ENCODE measurements at regions not wholly inside any gene's neighbourhood (a gene's known extent, or its start where the extent isn't known, plus 50 kb on each side); places are given as distances from the start of the nearest gene placed in this dataset.

DNA sequence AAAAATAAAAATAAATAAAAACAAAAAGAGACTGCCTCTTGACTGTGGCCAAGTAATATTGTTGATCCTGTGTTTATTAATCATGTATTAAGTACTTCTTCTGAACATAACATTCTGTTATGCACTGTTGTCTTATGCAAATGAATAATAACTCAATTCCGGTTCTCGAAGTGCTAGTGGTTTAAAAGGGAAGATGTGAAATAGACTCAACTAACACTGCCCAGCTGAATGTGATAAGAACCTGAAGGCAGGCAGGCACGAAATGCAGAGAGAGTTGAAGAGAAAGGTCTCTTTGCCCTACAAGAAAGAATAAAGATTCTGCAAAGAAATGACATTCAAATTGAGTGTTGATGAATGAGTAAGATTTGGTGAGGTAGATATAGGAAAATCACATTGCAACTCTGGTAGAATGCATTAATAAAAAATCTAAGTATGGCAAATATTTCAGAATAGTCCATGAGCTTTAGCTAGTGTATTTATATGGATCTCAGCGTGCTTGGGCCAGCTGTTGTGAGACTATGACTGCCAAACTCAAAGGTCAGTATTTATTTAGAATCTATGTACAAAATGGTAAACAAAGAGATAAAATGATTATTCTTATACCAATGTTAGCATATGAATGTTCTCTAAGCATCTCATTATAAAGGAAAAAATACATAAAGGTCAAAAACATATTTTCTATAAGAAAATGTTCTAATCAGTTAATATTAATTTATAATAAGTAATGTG, 352.3 kb upstream of the CDH7 start:
- no peak for DNase-seq
- Histone ChIP-seq H3K27ac (ENCODE audit: insufficient read depth, low read length, poor library complexity, severe bottlenecking) (no peak overlapping the region), H3K9me3 (ENCODE audit: control insufficient read depth, low read length) (no peaks in the 10 kb centered on the region), H3K4me1 (ENCODE audit: control insufficient read depth, insufficient read depth, low read length, poor library complexity, severe bottlenecking) (no peaks in the 10 kb centered on the region), H3K36me3 (ENCODE audit: control insufficient read depth, insufficient read depth, low read length) (no peaks in the 10 kb centered on the region), H3K27me3 (replicated peaks; ENCODE audit: control insufficient read depth, insufficient read depth, low read length, poor library complexity, severe bottlenecking) (no peaks in the 10 kb centered on the region), H3K4me3 (ENCODE audit: insufficient read depth, low read depth, low read length, poor library complexity, severe bottlenecking) (no peak overlapping the region)

- no peak for DNase-seq
- H3K27me3 ChIP-seq (replicated peaks; ENCODE audit: control insufficient read depth, insufficient read depth, low read length, poor library complexity, severe bottlenecking) = no peaks in the 10 kb centered on the region
- H3K27ac ChIP-seq (ENCODE audit: insufficient read depth, low read length, poor library complexity, severe bottlenecking) = no peak overlapping the region
- no peaks in the 10 kb centered on the region for H3K4me1 ChIP-seq (ENCODE audit: control insufficient read depth, insufficient read depth, low read length, poor library complexity, severe bottlenecking)
- no peak overlapping the region for H3K4me3 ChIP-seq (ENCODE audit: insufficient read depth, low read depth, low read length, poor library complexity, severe bottlenecking)
- H3K36me3 ChIP-seq (ENCODE audit: control insufficient read depth, insufficient read depth, low read length) = no peaks in the 10 kb centered on the region
- H3K9me3 ChIP-seq (ENCODE audit: control insufficient read depth, low read length) = no peaks in the 10 kb centered on the region
Observed at GRCh38 chr18:65380986-65381385, 369.8 kb upstream of the CDH7 start.

- Histone ChIP-seq H3K27me3 (replicated peaks; ENCODE audit: control insufficient read depth, insufficient read depth, low read length, poor library complexity, severe bottlenecking) (no peaks in the 10 kb centered on the region), H3K27ac (ENCODE audit: insufficient read depth, low read length, poor library complexity, severe bottlenecking) (no peak overlapping the region), H3K36me3 (ENCODE audit: control insufficient read depth, insufficient read depth, low read length) (no peaks in the 10 kb centered on the region), H3K4me1 (ENCODE audit: control insufficient read depth, insufficient read depth, low read length, poor library complexity, severe bottlenecking) (no peaks in the 10 kb centered on the region), H3K4me3 (ENCODE audit: insufficient read depth, low read depth, low read length, poor library complexity, severe bottlenecking) (no peak overlapping the region), H3K9me3 (ENCODE audit: control insufficient read depth, low read length) (no peaks in the 10 kb centered on the region)
- no peak for DNase-seq
Observed at GRCh38 chr18:65380571-65380970, 370.2 kb upstream of the CDH7 start.

- Histone ChIP-seq H3K27me3 (replicated peaks; ENCODE audit: control insufficient read depth, insufficient read depth, low read length, poor library complexity, severe bottlenecking) (no peaks in the 10 kb centered on the region), H3K4me1 (ENCODE audit: control insufficient read depth, insufficient read depth, low read length, poor library complexity, severe bottlenecking) (no peaks in the 10 kb centered on the region), H3K36me3 (ENCODE audit: control insufficient read depth, insufficient read depth, low read length) (no peaks in the 10 kb centered on the region), H3K9me3 (ENCODE audit: control insufficient read depth, low read length) (no peaks in the 10 kb centered on the region), H3K4me3 (ENCODE audit: insufficient read depth, low read depth, low read length, poor library complexity, severe bottlenecking) (no peak overlapping the region), H3K27ac (ENCODE audit: insufficient read depth, low read length, poor library complexity, severe bottlenecking) (no peak overlapping the region)
- DNase-seq = no peak
Observed at GRCh38 chr18:65372904-65373303, 377.9 kb upstream of the CDH7 start.

DNA sequence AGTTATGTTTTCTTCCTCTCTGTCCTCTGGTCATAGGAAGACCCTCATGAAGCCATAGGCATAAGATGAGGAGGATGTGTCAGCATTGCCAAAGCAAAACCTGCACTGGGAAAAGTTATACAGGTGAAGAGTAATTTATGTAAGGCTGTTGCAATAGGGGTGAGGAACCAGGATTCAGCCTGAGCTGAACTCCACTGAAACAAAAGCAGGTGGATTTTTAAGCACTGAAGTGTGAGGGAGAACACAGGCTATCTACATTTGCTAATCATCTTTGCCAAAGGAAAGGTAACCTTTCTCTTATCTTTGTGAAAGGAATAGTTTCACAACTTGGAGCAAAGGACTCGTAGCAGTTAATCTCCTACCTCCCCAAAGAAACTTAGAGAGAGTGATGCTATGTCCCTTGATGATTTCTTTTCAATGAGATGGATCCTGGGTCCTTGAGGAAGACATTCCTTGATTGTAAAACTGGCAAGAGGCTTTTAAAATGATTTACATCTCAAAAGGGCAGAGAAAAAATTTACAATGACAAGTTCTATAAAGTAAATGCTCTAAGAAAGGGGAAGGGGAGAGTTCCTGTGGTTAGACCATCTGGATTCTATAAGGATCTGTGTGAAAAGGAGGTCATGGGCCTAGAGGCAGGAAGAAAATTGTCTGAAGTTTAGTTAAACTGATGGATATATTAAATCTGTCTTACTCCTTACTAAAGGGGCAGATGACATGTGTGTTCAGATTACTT, 385.4 kb upstream of the CDH7 start:
- Histone ChIP-seq H3K36me3 (ENCODE audit: control insufficient read depth, insufficient read depth, low read length) (no peaks in the 10 kb centered on the region), H3K9me3 (ENCODE audit: control insufficient read depth, low read length) (no peaks in the 10 kb centered on the region), H3K4me1 (ENCODE audit: control insufficient read depth, insufficient read depth, low read length, poor library complexity, severe bottlenecking) (no peaks in the 10 kb centered on the region), H3K27me3 (replicated peaks; ENCODE audit: control insufficient read depth, insufficient read depth, low read length, poor library complexity, severe bottlenecking) (no peaks in the 10 kb centered on the region), H3K27ac (ENCODE audit: insufficient read depth, low read length, poor library complexity, severe bottlenecking) (no peak overlapping the region), H3K4me3 (ENCODE audit: insufficient read depth, low read depth, low read length, poor library complexity, severe bottlenecking) (no peak overlapping the region)
- DNase-seq = no peak

DNA sequence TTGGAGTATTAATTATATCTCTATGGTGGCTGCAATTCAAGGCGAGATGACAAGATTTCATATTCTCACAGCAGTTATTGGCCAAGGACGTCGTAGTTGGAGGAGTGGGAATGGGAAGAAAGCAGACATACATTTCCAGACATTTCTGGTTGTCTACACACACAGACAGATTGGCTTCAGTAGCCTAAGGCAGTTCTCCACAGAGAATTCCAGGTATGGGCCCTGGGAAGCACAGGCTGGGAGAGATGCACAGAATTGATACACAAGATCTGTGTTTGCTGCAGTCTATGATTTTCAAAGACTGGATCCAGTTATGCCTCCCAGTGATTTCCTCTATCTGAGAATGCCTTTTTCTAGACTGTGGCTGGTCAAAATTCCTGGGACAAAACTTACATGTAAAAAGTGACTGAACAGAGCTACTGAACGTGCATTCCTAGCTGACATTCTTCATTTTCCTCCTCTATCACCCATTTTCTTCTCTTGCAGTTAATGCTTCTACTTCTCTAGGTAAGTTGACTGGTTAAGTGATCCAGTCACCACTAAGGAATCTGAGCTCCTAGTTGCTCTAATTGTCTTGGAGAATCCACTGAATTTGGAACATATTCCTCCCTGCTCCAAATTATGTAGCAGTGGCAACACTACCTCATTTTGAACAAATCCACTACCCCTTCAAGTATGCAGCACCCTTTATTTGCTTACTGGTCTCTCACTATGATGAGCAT, 386.7 kb upstream of the CDH7 start:
- no peak overlapping the region for H3K4me3 ChIP-seq (ENCODE audit: insufficient read depth, low read depth, low read length, poor library complexity, severe bottlenecking)
- H3K4me1 ChIP-seq (ENCODE audit: control insufficient read depth, insufficient read depth, low read length, poor library complexity, severe bottlenecking) = no peaks in the 10 kb centered on the region
- no peaks in the 10 kb centered on the region for H3K36me3 ChIP-seq (ENCODE audit: control insufficient read depth, insufficient read depth, low read length)
- no peak for DNase-seq
- H3K27ac ChIP-seq (ENCODE audit: insufficient read depth, low read length, poor library complexity, severe bottlenecking) = no peak overlapping the region
- H3K27me3 ChIP-seq (replicated peaks; ENCODE audit: control insufficient read depth, insufficient read depth, low read length, poor library complexity, severe bottlenecking) = no peaks in the 10 kb centered on the region
- no peaks in the 10 kb centered on the region for H3K9me3 ChIP-seq (ENCODE audit: control insufficient read depth, low read length)

DNA sequence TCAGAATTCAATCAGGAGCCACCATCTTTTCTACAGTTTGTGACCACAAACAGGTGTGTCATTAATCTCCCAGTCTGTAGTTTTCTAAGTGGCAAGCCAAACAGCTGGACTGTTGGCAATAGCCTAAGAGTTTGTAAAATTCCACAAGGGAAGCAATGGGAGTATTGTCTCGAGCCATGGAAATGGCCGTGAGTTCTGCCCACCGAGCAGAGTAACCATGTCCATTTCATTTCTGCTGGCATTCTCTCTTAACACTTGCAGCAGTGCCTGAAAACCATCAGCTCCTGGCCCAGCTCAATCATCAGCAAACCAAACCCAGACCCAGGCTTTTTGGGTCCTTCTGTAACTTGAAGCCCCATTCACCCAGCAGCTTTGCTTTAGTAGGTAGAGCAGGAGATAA, 387.8 kb upstream of the CDH7 start:
- no peaks in the 10 kb centered on the region for H3K9me3 ChIP-seq (ENCODE audit: control insufficient read depth, low read length)
- H3K4me1 ChIP-seq (ENCODE audit: control insufficient read depth, insufficient read depth, low read length, poor library complexity, severe bottlenecking) = no peaks in the 10 kb centered on the region
- DNase-seq = no peak
- no peak overlapping the region for H3K27ac ChIP-seq (ENCODE audit: insufficient read depth, low read length, poor library complexity, severe bottlenecking)
- H3K27me3 ChIP-seq (replicated peaks; ENCODE audit: control insufficient read depth, insufficient read depth, low read length, poor library complexity, severe bottlenecking) = no peaks in the 10 kb centered on the region
- H3K4me3 ChIP-seq (ENCODE audit: insufficient read depth, low read depth, low read length, poor library complexity, severe bottlenecking) = no peak overlapping the region
- no peaks in the 10 kb centered on the region for H3K36me3 ChIP-seq (ENCODE audit: control insufficient read depth, insufficient read depth, low read length)

GRCh38 chr18:65359479-65359878, 391.3 kb upstream of the CDH7 start:
- Histone ChIP-seq H3K36me3 (ENCODE audit: control insufficient read depth, insufficient read depth, low read length) (no peaks in the 10 kb centered on the region), H3K4me1 (ENCODE audit: control insufficient read depth, insufficient read depth, low read length, poor library complexity, severe bottlenecking) (no peaks in the 10 kb centered on the region), H3K4me3 (ENCODE audit: insufficient read depth, low read depth, low read length, poor library complexity, severe bottlenecking) (no peak overlapping the region), H3K9me3 (ENCODE audit: control insufficient read depth, low read length) (no peaks in the 10 kb centered on the region), H3K27me3 (replicated peaks; ENCODE audit: control insufficient read depth, insufficient read depth, low read length, poor library complexity, severe bottlenecking) (no peaks in the 10 kb centered on the region), H3K27ac (ENCODE audit: insufficient read depth, low read length, poor library complexity, severe bottlenecking) (no peak overlapping the region)
- no peak for DNase-seq

DNA sequence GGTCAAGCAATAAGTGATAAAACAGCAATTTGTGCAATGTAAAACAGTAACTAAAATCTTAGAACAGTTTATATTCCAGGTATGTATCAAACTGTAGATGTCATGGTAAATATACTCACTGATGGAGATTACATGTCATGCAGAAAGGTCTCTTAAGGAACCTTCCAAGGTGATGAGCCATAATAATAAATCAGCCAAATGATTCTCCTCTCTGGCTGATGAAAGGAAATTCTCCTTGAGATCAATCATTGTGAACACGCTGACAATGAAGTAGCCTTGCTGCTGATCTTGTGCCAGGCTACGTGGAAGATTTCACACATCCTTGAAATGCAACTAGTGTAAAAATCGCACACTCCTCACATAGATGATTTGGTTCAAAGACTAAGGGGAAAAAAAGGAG, 392.5 kb upstream of the CDH7 start:
- no peaks in the 10 kb centered on the region for H3K9me3 ChIP-seq (ENCODE audit: control insufficient read depth, low read length)
- no peak for DNase-seq
- H3K4me3 ChIP-seq (ENCODE audit: insufficient read depth, low read depth, low read length, poor library complexity, severe bottlenecking) = no peak overlapping the region
- H3K27me3 ChIP-seq (replicated peaks; ENCODE audit: control insufficient read depth, insufficient read depth, low read length, poor library complexity, severe bottlenecking) = no peaks in the 10 kb centered on the region
- no peaks in the 10 kb centered on the region for H3K4me1 ChIP-seq (ENCODE audit: control insufficient read depth, insufficient read depth, low read length, poor library complexity, severe bottlenecking)
- H3K27ac ChIP-seq (ENCODE audit: insufficient read depth, low read length, poor library complexity, severe bottlenecking) = no peak overlapping the region
- H3K36me3 ChIP-seq (ENCODE audit: control insufficient read depth, insufficient read depth, low read length) = no peaks in the 10 kb centered on the region

- Histone ChIP-seq H3K9me3 (ENCODE audit: control insufficient read depth, low read length) (no peaks in the 10 kb centered on the region), H3K4me3 (ENCODE audit: insufficient read depth, low read depth, low read length, poor library complexity, severe bottlenecking) (no peak overlapping the region), H3K27ac (ENCODE audit: insufficient read depth, low read length, poor library complexity, severe bottlenecking) (no peak overlapping the region), H3K4me1 (ENCODE audit: control insufficient read depth, insufficient read depth, low read length, poor library complexity, severe bottlenecking) (no peaks in the 10 kb centered on the region), H3K36me3 (ENCODE audit: control insufficient read depth, insufficient read depth, low read length) (no peaks in the 10 kb centered on the region), H3K27me3 (replicated peaks; ENCODE audit: control insufficient read depth, insufficient read depth, low read length, poor library complexity, severe bottlenecking) (no peaks in the 10 kb centered on the region)
- DNase-seq = no peak
Observed at GRCh38 chr18:65352186-65352585, 398.6 kb upstream of the CDH7 start.
